ENCODE measurements at regions not wholly inside any gene's neighbourhood (a gene's known extent, or its start where the extent isn't known, plus 50 kb on each side); places are given as distances from the start of the nearest gene placed in this dataset.

DNA sequence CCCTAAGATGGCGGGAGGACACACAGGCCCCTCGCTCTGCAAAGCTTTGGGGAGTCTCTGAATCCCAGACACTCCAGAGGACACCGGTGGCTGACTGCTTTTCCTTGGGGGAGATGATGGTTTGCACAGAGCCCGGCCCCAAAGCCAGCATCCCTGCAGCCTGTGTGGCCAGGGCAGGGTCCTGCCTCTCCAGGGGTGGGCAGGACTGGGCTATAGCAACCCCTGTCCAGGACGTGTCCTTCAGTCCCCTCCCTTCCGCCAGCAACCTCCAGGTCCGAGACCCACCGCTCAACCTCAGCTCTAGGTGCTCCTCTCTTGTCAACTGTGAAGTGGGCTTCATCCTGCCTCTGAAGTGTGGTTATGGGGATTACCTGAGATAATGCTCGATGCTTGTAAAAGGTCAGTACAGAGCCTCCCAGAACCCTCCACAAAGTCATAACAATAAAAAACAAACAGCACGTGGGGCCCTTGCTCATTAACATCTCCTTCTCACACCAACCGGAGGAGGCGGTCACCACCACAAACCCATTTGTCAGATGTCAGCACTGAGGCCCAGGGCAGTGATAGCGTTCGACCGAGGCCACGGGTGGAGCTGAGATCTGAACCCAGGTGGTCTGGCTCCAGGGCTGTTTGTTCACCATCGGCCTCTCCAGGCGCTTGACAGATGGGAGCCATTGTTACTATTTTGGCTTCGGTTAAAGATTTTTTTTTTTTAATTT, 304.8 kb downstream of the IRF8 start:
- TF ChIP-seq, protein P1, sequence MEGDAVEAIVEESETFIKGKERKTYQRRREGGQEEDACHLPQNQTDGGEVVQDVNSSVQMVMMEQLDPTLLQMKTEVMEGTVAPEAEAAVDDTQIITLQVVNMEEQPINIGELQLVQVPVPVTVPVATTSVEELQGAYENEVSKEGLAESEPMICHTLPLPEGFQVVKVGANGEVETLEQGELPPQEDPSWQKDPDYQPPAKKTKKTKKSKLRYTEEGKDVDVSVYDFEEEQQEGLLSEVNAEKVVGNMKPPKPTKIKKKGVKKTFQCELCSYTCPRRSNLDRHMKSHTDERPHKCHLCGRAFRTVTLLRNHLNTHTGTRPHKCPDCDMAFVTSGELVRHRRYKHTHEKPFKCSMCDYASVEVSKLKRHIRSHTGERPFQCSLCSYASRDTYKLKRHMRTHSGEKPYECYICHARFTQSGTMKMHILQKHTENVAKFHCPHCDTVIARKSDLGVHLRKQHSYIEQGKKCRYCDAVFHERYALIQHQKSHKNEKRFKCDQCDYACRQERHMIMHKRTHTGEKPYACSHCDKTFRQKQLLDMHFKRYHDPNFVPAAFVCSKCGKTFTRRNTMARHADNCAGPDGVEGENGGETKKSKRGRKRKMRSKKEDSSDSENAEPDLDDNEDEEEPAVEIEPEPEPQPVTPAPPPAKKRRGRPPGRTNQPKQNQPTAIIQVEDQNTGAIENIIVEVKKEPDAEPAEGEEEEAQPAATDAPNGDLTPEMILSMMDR (IDR thresholded peaks at IDR 0.05; ENCODE audit: low read depth, low read length, poor library complexity, severe bottlenecking) = no peak
- no peak for TF ChIP-seq EZH2phosphoT487 (IDR thresholded peaks at IDR 0.05; ENCODE audit: borderline replicate concordance, low read length)

All from DOHH2 (cell line).